Lower leg skin (tissue), 4 donors: ENCODE measurements at regions not wholly inside any gene's neighbourhood (a gene's known extent, or its start where the extent isn't known, plus 50 kb on each side); places are given as distances from the start of the nearest gene placed in this dataset.

Source experiments
- DNase-seq, 2 donors: peaks; one replicate each; pipeline ENCODE4 v3.0.0-alpha.2; 2019; ENCODE audit warnings: low spot score in 2 of 2
- H3K4me3 ChIP-seq: fragments of 200-600 bp; sonication (generic); 2 replicates; pipeline ENCODE4 v1.5.1; 2017; ENCODE audit warnings: mild to moderate bottlenecking, low read depth; ENCODE audit not compliant: poor library complexity, severe bottlenecking
- POLR2A ChIP-seq, 2 donors: fragments of 450-650 bp; IDR thresholded peaks; one replicate each; pipeline ENCODE4 v1.6.1; 2016 to 2017; ENCODE audit warnings: antibody characterized with exemption in 2 of 2, mild to moderate bottlenecking in 1 of 2, moderate library complexity in 1 of 2
- WGBS, 2 donors: methylation state at CpG; one replicate each; pipeline ENCODE4 v1.1.5; 2018; 5-methylcytosine and 5-hydroxymethylcytosine counted together
- intact Hi-C: fragments of 100-400 bp; cut with DNase I; formaldehyde crosslinking; loops from one replicate; pipeline ENCODE4 v1.15.0; 2023; ENCODE audit warnings: low total_unique reads
- TF ChIP-seq, protein P1 (sequence below), 3 donors: fragments of 450-650 bp; IDR thresholded peaks; one replicate each; pipeline ENCODE4 v1.5.1; 2016; ENCODE audit warnings: antibody characterized with exemption in 3 of 3, mild to moderate bottlenecking in 3 of 3, moderate library complexity in 2 of 3

- no peak for DNase-seq
- intact Hi-C loops = no loop called here
- TF ChIP-seq POLR2A (IDR thresholded peaks at IDR 0.05) = no peak
- TF ChIP-seq, protein P1, sequence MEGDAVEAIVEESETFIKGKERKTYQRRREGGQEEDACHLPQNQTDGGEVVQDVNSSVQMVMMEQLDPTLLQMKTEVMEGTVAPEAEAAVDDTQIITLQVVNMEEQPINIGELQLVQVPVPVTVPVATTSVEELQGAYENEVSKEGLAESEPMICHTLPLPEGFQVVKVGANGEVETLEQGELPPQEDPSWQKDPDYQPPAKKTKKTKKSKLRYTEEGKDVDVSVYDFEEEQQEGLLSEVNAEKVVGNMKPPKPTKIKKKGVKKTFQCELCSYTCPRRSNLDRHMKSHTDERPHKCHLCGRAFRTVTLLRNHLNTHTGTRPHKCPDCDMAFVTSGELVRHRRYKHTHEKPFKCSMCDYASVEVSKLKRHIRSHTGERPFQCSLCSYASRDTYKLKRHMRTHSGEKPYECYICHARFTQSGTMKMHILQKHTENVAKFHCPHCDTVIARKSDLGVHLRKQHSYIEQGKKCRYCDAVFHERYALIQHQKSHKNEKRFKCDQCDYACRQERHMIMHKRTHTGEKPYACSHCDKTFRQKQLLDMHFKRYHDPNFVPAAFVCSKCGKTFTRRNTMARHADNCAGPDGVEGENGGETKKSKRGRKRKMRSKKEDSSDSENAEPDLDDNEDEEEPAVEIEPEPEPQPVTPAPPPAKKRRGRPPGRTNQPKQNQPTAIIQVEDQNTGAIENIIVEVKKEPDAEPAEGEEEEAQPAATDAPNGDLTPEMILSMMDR (IDR thresholded peaks at IDR 0.05) = no peak
- WGBS, 2 donors = 88 to 91% methylated on average over 6 of the region's 6 CpGs
- H3K4me3 ChIP-seq = no peak overlapping the region
Measured at GRCh38 chr5:6867712-6868111, 154.5 kb downstream of the TENT4A start.

DNA sequence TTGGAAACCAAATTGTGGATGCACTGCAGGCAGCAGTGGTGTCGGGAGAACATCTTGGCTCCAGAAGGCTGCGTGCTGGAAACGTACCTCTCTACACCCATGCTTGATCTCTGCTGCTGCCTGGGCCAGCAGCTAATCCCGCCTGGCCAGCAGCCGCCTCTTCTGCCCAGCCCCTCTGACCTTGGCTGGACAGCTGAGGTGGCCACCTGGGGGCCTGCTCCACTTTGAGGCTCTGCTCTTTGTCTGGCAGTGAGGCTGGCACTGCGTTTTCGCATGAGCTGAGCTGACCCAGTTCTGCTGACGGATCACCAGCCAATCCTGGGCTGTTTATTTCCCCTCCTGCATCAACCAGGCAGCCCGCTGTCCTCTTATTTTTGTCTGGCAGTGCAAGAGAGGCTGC lies 154.9 kb downstream of the TENT4A start:
- no peak for DNase-seq
- H3K4me3 ChIP-seq = no peak overlapping the region
- TF ChIP-seq POLR2A (IDR thresholded peaks at IDR 0.05) = no peak
- TF ChIP-seq, protein P1 (IDR thresholded peaks at IDR 0.05) = no peak
- WGBS, 2 donors = 63 to 66% methylated on average over 9 of the region's 9 CpGs
- intact Hi-C loops = no loop called here

GRCh38 chr5:6868575-6869215 lies 155.5 kb downstream of the TENT4A start:
- 85 to 88% methylated on average over 11 of the region's 11 CpGs for WGBS, 2 donors
- intact Hi-C loops = no loop called here
- H3K4me3 ChIP-seq = no peak overlapping the region
- no peak for TF ChIP-seq POLR2A (IDR thresholded peaks at IDR 0.05)
- TF ChIP-seq, protein P1 (IDR thresholded peaks at IDR 0.05) = no peak
- no peak for DNase-seq

DNA sequence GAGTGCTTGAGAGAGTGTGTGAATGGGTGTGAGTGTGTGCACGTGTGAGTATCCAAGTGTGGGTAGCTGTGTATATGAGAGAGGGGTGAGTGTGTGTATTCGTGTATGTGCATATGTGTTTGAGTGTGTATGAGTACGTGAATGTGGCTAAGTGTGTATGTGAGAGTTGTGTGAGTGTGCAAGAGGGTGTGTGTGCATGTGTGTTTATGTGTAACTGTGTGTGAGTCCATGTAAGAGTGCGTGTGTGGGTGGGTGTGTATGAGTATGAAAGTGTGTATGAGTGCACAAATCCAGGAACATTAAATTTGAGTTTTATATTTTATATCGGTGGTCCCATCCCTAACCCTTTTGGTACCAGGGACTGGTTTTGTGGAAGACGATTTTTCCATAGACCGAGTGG lies 156.4 kb downstream of the TENT4A start:
- TF ChIP-seq, protein P1 (IDR thresholded peaks at IDR 0.05) = no peak
- no peak for TF ChIP-seq POLR2A (IDR thresholded peaks at IDR 0.05)
- 88 to 90% methylated on average over 7 of the region's 7 CpGs for WGBS, 2 donors
- intact Hi-C loops = no loop called here
- no peak for DNase-seq
- H3K4me3 ChIP-seq = no peak overlapping the region

DNA sequence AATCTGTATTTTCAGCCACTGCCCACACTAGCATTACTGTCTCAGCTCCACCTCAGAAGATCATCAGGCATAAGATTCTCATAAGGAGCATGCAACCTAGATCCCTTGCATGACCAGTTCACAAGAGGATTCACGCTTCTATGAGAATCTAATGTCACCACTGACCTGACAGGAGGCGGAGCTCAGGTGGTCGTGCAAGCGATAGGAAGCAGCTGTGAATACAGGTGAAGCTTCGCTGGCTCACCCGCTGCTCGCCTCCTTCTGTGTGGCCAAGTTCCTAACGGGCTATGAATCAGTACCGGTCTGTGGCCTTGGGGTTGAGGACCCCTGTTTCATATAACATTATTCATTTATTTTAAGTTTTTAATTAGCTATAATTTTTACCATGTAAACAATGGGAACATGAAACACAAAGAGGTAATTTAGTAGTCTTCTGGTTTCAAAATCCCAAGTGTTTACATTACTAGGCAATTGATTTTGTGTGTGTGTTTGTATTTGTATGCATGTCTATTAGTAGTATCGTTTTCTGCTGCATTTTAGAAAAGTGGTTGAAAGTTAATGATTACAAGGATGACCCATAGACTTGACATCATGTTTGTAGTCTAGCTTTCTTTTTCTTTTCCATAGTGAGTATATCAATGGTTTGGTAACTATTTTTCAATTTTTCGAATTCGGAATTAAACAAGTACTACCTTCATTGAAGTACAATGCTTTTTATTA lies 159.4 kb downstream of the TENT4A start:
- TF ChIP-seq, protein P1 (IDR thresholded peaks at IDR 0.05) = no peak
- no peak for TF ChIP-seq POLR2A (IDR thresholded peaks at IDR 0.05)
- intact Hi-C loops = no loop called here
- WGBS, 2 donors = 82 to 87% methylated on average over 12 of the region's 12 CpGs
- no peak overlapping the region for H3K4me3 ChIP-seq
- DNase-seq = no peak
